HG02623 (cell line): ENCODE measurements at regions not wholly inside any gene's neighbourhood (a gene's known extent, or its start where the extent isn't known, plus 50 kb on each side); places are given as distances from the start of the nearest gene placed in this dataset.
"Not testable (repeated sequence)": the region's sequence is repeated elsewhere in the genome, so short reads cannot be mapped to it uniquely, and the experiment has no call there.

ENCODE experiments used
- ATAC-seq: cut with Tn5 transposase; IDR thresholded peaks from one replicate; pipeline ENCODE4 v1.9.1; 2021; ENCODE audit warnings: moderate library complexity; ENCODE audit not compliant: unreplicated experiment

DNA sequence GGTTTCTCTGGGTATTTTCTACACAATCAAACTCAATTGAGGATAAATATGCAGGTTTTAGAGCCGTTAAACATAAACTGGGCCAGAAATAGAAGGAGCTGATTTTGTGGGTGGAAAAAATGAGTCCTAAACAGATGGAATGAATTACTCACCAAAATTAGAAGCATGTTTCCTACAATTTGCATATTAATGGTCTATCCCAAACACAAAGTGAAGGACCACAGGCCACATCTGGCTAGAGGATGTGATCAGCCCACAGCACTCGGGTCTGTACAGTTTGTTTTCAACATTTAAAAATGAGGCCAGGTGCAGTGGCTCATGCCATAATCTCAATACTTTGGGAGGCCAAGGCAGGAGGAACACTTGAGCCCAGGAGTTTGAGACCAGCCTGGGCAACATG lies 296.3 kb downstream of the PREX1 start:
- no peak for ATAC-seq

GRCh38 chr20:48530957-48531356 lies 296.8 kb downstream of the PREX1 start:
- no peak for ATAC-seq

- no peak for ATAC-seq
These were observed 299.5 kb downstream of the PREX1 start for GRCh38 chr20:48528346-48528745.

GRCh38 chr20:48527771-48528170 lies 300.0 kb downstream of the PREX1 start:
- no peak for ATAC-seq

DNA sequence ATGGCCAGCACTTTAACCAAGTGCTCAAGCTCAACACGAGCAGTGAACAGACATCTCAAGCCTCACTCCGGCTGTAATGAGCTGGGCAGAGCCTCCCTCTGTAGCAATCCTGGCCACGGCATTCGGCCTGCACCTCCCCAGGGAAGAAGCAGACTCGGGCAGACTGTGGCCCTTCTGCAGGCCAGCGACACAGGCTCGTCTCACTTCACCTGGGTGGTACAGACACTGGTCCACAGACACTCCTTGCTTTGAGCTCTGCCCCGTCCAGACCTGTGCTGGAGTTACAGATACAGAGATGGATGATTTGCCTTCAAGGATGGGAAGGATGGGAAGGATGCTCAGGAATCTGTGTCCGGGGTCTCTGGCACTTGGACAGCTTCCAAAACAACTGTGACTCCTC lies 300.9 kb downstream of the PREX1 start:
- no peak for ATAC-seq

- no peak for ATAC-seq
These were observed 302.4 kb downstream of the PREX1 start for GRCh38 chr20:48525400-48525799.

- no peak for ATAC-seq
These were observed 303.2 kb downstream of the PREX1 start for GRCh38 chr20:48524582-48524981.

GRCh38 chr20:48523191-48523995 lies 304.4 kb downstream of the PREX1 start:
- ATAC-seq: no peak

GRCh38 chr20:48521121-48521520 lies 306.7 kb downstream of the PREX1 start:
- no peak for ATAC-seq

- ATAC-seq: not testable (repeated sequence)
These were observed 311.6 kb downstream of the PREX1 start for GRCh38 chr20:48516196-48516595.

- ATAC-seq: not testable (repeated sequence)
These were observed 313.2 kb downstream of the PREX1 start for GRCh38 chr20:48514577-48514976.

GRCh38 chr20:48512539-48512938 lies 315.3 kb downstream of the PREX1 start:
- not testable (repeated sequence) for ATAC-seq

GRCh38 chr20:48505066-48505465 lies 322.7 kb downstream of the PREX1 start:
- not testable (repeated sequence) for ATAC-seq

GRCh38 chr20:48503166-48503815 lies 324.5 kb downstream of the PREX1 start:
- ATAC-seq: no peak

DNA sequence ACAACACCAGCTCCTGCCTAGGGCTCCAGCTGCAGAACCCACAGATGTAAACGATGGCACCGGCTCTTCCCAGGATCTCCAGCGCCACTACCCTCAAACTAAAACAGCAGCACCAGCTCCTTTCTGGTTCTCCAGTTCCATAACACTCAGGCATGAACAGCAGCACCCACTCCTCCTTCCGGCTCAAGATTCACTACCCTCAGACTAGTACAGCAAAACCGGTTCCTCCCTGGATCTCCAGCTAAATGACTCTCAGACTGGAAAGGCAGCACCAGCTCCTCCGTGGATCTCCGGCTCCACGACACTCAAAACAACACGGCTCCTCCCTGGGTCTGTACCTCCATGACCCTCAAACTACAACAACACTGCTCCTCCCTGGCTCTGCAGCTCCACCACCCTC lies 325.0 kb downstream of the PREX1 start:
- no peak for ATAC-seq

- ATAC-seq: no peak
These were observed 325.8 kb downstream of the PREX1 start for GRCh38 chr20:48502016-48502415.

DNA sequence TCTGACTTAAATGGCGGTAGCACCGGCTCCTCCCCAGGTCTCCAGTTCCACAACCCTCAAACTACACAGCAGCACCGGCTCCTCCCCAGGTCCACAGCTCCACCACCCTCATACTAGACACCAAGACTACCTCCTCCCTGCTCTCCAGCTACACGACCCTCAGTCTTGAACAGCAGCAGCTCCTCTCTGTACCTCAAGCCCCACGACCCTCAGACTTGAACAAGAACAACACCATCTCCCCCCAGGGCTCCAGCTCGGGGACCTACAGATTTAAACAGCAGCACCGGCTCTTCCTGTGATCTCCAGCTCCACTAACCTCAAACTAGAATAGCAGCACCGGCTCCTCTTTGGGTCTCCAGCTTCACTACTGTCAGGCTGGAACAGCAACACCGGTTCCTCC lies 326.9 kb downstream of the PREX1 start:
- not testable (repeated sequence) for ATAC-seq

- ATAC-seq: not testable (repeated sequence)
These were observed 328.9 kb downstream of the PREX1 start for GRCh38 chr20:48498939-48499338.

GRCh38 chr20:48498125-48498524 lies 329.7 kb downstream of the PREX1 start:
- not testable (repeated sequence) for ATAC-seq

DNA sequence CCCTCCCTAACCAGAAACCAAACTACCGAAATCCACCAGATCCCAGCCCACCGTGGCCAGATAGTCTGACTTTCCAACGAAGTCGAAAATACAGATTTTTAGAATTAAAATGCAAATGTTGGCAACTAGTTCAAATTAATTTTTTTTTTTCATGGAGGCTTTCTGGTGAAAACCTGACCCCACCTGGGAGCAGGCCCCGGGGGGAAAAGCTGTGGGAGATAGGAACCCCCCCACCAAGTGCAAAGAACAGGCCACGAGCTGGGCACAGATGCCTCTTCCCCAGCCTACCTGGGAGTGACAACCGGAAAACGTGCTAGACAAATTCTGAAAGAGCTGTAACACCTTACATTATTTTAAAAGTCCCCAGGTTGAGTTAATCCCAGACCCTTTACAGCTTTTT lies 333.8 kb downstream of the PREX1 start:
- no peak for ATAC-seq

DNA sequence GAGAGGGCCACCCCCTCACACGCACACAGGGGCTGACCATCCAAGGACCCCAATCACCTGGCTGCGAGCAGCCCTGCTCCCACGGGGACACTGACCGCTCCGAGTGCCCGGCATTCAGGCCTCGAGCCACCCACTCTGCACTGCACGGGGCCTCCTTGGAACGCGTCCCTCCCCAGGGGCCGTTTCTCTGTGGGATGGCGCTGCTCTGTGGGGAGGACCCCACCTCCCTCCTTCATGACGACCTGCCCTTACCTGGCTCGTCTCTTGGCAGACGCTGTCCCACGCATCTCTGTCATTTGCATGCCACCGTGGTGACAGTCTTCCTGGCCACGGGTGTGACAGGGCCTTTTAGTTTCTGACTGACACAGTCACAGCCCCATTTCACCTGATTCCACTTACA lies 334.5 kb downstream of the PREX1 start:
- not testable (repeated sequence) for ATAC-seq

DNA sequence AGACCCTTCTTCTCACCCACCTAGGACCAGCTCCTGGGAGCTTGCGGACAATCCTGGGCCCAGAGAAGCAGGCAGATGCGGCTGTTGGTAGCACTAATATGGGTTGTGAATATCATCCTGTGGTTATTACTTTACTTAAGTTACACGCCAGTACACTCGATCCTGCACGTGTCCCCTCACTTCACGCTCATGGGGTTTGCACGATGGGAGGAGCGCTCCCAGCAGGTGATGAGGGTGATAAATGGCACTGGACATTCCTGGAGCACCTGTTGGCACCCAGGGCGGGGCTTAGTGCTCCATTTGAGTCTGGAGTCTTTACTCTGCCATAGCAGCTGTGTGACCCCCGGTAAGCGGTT lies 335.1 kb downstream of the PREX1 start:
- ATAC-seq: no peak
